Mesendoderm (in vitro differentiated cells): ENCODE measurements at regions not wholly inside any gene's neighbourhood (a gene's known extent, or its start where the extent isn't known, plus 50 kb on each side); places are given as distances from the start of the nearest gene placed in this dataset.
"Not testable (repeated sequence)": the region's sequence is repeated elsewhere in the genome, so short reads cannot be mapped to it uniquely, and the experiment has no call there.

ENCODE experiments used
- DNase-seq: peaks from one replicate; pipeline ENCODE4 v3.0.0; 2013
- H2AK5ac ChIP-seq: 2 replicates; pipeline ENCODE4 v1.6.1; 2013; ENCODE audit warnings: low read length, inconsistent platforms
- H2BK120ac ChIP-seq: 2 replicates; pipeline ENCODE4 v1.6.1; 2013; ENCODE audit warnings: low read depth, mild to moderate bottlenecking, low read length, moderate library complexity, mixed read lengths
- H2BK15ac ChIP-seq: replicated peaks from 2 replicates; pipeline ENCODE4 v1.6.1; 2013; ENCODE audit warnings: low read depth, mild to moderate bottlenecking, moderate library complexity
- H2BK5ac ChIP-seq: 2 replicates; pipeline ENCODE4 v1.6.1; 2013; ENCODE audit warnings: low read length, inconsistent platforms
- H3K18ac ChIP-seq: 2 replicates; pipeline ENCODE4 v1.6.1; 2013; ENCODE audit warnings: mild to moderate bottlenecking, low read length, mixed read lengths
- H3K23ac ChIP-seq: one replicate; pipeline ENCODE4 v1.6.1; 2013; ENCODE audit warnings: low read length
- H3K27ac ChIP-seq: 2 replicates; pipeline ENCODE4 v1.5.1; 2013; ENCODE audit warnings: low read depth, mild to moderate bottlenecking, inconsistent platforms, low read length, moderate library complexity
- H3K27me3 ChIP-seq: 2 replicates; pipeline ENCODE4 v1.6.1; 2013; ENCODE audit warnings: low read length, control low read depth, mild to moderate bottlenecking, inconsistent platforms; ENCODE audit not compliant: insufficient read depth, poor library complexity
- H3K36me3 ChIP-seq: 2 replicates; pipeline ENCODE4 v1.6.1; 2013; ENCODE audit warnings: low read length, inconsistent platforms; ENCODE audit not compliant: control insufficient read depth, insufficient read depth
- H3K4ac ChIP-seq: one replicate; pipeline ENCODE4 v1.6.1; 2013; ENCODE audit warnings: low read depth, mild to moderate bottlenecking, low read length, moderate library complexity
- H3K4me1 ChIP-seq: 2 replicates; pipeline ENCODE4 v1.6.1; 2013; ENCODE audit warnings: low read depth, low read length, inconsistent platforms; ENCODE audit not compliant: control insufficient read depth
- H3K4me2 ChIP-seq: 2 replicates; pipeline ENCODE4 v1.6.1; 2013; ENCODE audit warnings: low read length
- H3K4me3 ChIP-seq: 2 replicates; pipeline ENCODE4 v1.5.1; 2013; ENCODE audit warnings: mild to moderate bottlenecking, low read length
- H3K56ac ChIP-seq: one replicate; pipeline ENCODE4 v1.6.1; 2013; ENCODE audit warnings: low read length
- H3K79me1 ChIP-seq: 2 replicates; pipeline ENCODE4 v1.6.1; 2013; ENCODE audit warnings: low read length, inconsistent platforms
- H3K79me2 ChIP-seq: 2 replicates; pipeline ENCODE4 v1.6.1; 2013; ENCODE audit warnings: mild to moderate bottlenecking, low read length; ENCODE audit not compliant: control insufficient read depth, insufficient read depth
- H3K9ac ChIP-seq: 2 replicates; pipeline ENCODE4 v1.6.1; 2013; ENCODE audit warnings: low read length, inconsistent platforms
- H4K5ac ChIP-seq: one replicate; pipeline ENCODE4 v1.6.1; 2013; ENCODE audit warnings: low read length
- H4K8ac ChIP-seq: one replicate; pipeline ENCODE4 v1.6.1; 2013; ENCODE audit warnings: low read depth, mild to moderate bottlenecking, control low read depth, low read length, moderate library complexity
- WGBS: extraction: QIAGEN DNeasy Blood & Tissue Kit; methylation state at CpG from one replicate; pipeline ENCODE4 v1.1.7; 2013; ENCODE audit warnings: low lambda C conversion rate, missing lambda C conversion rate; ENCODE audit not compliant: insufficient coverage; ENCODE audit errors: extremely low coverage; 5-methylcytosine and 5-hydroxymethylcytosine counted together

GRCh38 chr21:43284700-43285099, 115.9 kb downstream of the CRYAA start:
- Histone ChIP-seq H2AK5ac (no peak overlapping the region), H3K4ac (no peak overlapping the region), H2BK120ac (no peak overlapping the region), H3K23ac (no peak overlapping the region), H2BK5ac (no peak overlapping the region), H3K4me1 (no peaks in the 10 kb centered on the region), H3K27me3 (no peaks in the 10 kb centered on the region), H4K5ac (no peak overlapping the region), H3K36me3 (no peaks in the 10 kb centered on the region), H3K27ac (no peak overlapping the region), H3K79me2 (no peaks in the 10 kb centered on the region), H3K18ac (no peak overlapping the region), H3K4me2 (no peak overlapping the region), H3K56ac (no peak overlapping the region), H3K79me1 (no peaks in the 10 kb centered on the region), H4K8ac (no peak overlapping the region), H2BK15ac (no peak overlapping the region), H3K9ac (no peak overlapping the region), H3K4me3 (no peak overlapping the region)
- WGBS, result no CpG with 5 or more reads among the region's 3 CpGs
- DNase-seq, result no peak

- no peak overlapping the region for H3K23ac ChIP-seq
- no peaks in the 10 kb centered on the region for H3K4me1 ChIP-seq
- no peak overlapping the region for H3K4me3 ChIP-seq
- no peaks in the 10 kb centered on the region for H3K36me3 ChIP-seq
- H3K79me1 ChIP-seq, result no peaks in the 10 kb centered on the region
- no peak overlapping the region for H4K8ac ChIP-seq
- H3K27ac ChIP-seq, result no peak overlapping the region
- H3K18ac ChIP-seq, result no peak overlapping the region
- H3K4ac ChIP-seq, result no peak overlapping the region
- H3K9ac ChIP-seq, result no peak overlapping the region
- no peak overlapping the region for H3K4me2 ChIP-seq
- no peaks in the 10 kb centered on the region for H3K27me3 ChIP-seq
- H4K5ac ChIP-seq, result no peak overlapping the region
- H2BK15ac ChIP-seq, result no peak overlapping the region
- WGBS, result no CpG with 5 or more reads among the region's 1 CpG
- H3K56ac ChIP-seq, result no peak overlapping the region
- no peak overlapping the region for H2BK5ac ChIP-seq
- DNase-seq, result no peak
- no peak overlapping the region for H2BK120ac ChIP-seq
- H3K79me2 ChIP-seq, result no peaks in the 10 kb centered on the region
- H2AK5ac ChIP-seq, result no peak overlapping the region
Observed at GRCh38 chr21:43284238-43284637, 115.4 kb downstream of the CRYAA start.

- not testable (repeated sequence) for H3K23ac ChIP-seq, H3K79me2 ChIP-seq, H2BK5ac ChIP-seq, H2BK15ac ChIP-seq, H3K79me1 ChIP-seq, H3K4me3 ChIP-seq, H4K5ac ChIP-seq, H3K27me3 ChIP-seq, H2BK120ac ChIP-seq, H3K4me1 ChIP-seq, H4K8ac ChIP-seq, H2AK5ac ChIP-seq, H3K9ac ChIP-seq, H3K27ac ChIP-seq, H3K4ac ChIP-seq, H3K18ac ChIP-seq, DNase-seq, H3K56ac ChIP-seq, H3K4me2 ChIP-seq, H3K36me3 ChIP-seq
- WGBS, result no CpG with 5 or more reads among the region's 2 CpGs
Observed at GRCh38 chr21:43283925-43284221, 115.1 kb downstream of the CRYAA start.

DNA sequence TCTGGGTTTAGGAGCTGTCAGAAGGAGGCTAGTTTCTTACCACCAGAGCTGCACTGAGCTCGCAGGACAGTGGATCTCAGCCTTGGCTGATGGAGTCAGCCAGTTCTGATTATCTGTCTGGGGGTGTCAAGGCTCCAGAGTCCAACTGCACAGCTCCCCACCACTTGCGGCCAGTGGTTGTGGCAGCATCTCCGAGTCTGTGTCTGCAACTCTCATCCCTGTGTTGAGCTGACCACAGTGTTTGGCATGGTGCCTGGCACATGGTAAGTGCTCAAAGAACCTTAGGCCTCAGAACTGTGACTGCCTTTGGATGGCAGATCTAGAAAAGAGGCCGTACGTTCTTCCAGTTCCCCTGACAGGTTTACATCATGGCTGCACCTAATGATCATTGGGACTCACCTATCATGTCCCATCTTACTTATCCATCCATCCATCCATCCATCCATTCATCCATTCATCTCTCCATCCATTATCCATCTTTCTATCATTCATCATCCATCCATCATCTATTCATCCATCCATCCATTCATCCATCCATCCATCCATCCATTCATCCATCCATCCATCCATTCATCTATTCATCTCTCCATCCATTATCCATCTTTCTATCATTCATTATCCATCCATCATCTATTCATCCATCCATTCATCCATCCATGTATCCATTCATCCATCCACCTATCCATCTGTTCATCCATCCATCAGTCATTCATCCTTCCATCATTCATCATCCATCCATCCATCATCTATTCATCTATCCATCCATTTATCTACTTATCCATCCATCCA, 114.5 kb downstream of the CRYAA start:
- no peak for DNase-seq
- no peak overlapping the region for H3K23ac ChIP-seq
- WGBS, result no CpG with 5 or more reads among the region's 5 CpGs

GRCh38 chr21:43282358-43283120, 113.7 kb downstream of the CRYAA start:
- H3K4ac ChIP-seq, result no peak overlapping the region
- no peak for DNase-seq
- H3K79me1 ChIP-seq, result no peaks in the 10 kb centered on the region
- WGBS, result no CpG with 5 or more reads among the region's 23 CpGs
- no peak overlapping the region for H2BK15ac ChIP-seq
- no peaks in the 10 kb centered on the region for H3K36me3 ChIP-seq
- H4K5ac ChIP-seq, result no peak overlapping the region
- no peak overlapping the region for H2BK120ac ChIP-seq
- H4K8ac ChIP-seq, result no peak overlapping the region
- no peak overlapping the region for H2BK5ac ChIP-seq
- no peak overlapping the region for H3K56ac ChIP-seq
- H3K4me2 ChIP-seq, result no peak overlapping the region
- no peak overlapping the region for H3K9ac ChIP-seq
- no peaks in the 10 kb centered on the region for H3K4me1 ChIP-seq
- H3K4me3 ChIP-seq, result no peak overlapping the region
- no peak overlapping the region for H3K27ac ChIP-seq
- no peak overlapping the region for H3K18ac ChIP-seq
- no peak overlapping the region for H3K23ac ChIP-seq
- no peaks in the 10 kb centered on the region for H3K27me3 ChIP-seq
- no peak overlapping the region for H2AK5ac ChIP-seq
- H3K79me2 ChIP-seq, result no peaks in the 10 kb centered on the region

More for the DNA sequence above, 114.5 kb downstream of the CRYAA start:
- no peak overlapping the region for H4K8ac ChIP-seq
- no peak overlapping the region for H2BK5ac ChIP-seq
- H3K9ac ChIP-seq, result no peak overlapping the region
- no peaks in the 10 kb centered on the region for H3K36me3 ChIP-seq
- H2BK15ac ChIP-seq, result no peak overlapping the region
- no peak overlapping the region for H3K4me3 ChIP-seq
- no peaks in the 10 kb centered on the region for H3K27me3 ChIP-seq
- H3K18ac ChIP-seq, result no peak overlapping the region
- H3K4me2 ChIP-seq, result no peak overlapping the region
- no peak overlapping the region for H3K56ac ChIP-seq
- H3K4ac ChIP-seq, result no peak overlapping the region
- no peaks in the 10 kb centered on the region for H3K79me2 ChIP-seq
- H2AK5ac ChIP-seq, result no peak overlapping the region
- H2BK120ac ChIP-seq, result no peak overlapping the region
- H3K4me1 ChIP-seq, result no peaks in the 10 kb centered on the region
- H4K5ac ChIP-seq, result no peak overlapping the region
- no peaks in the 10 kb centered on the region for H3K79me1 ChIP-seq
- H3K27ac ChIP-seq, result no peak overlapping the region
